CD4-positive, alpha-beta T cell treated with Interleukin-1 beta for 1 hour (primary cell): ENCODE measurements at regions not wholly inside any gene's neighbourhood (a gene's known extent, or its start where the extent isn't known, plus 50 kb on each side); places are given as distances from the start of the nearest gene placed in this dataset.

Experiments used
- DNase-seq, 2 donors: peaks; one replicate each; pipeline ENCODE4 v3.0.0-alpha.2; 2020 to 2022

DNA sequence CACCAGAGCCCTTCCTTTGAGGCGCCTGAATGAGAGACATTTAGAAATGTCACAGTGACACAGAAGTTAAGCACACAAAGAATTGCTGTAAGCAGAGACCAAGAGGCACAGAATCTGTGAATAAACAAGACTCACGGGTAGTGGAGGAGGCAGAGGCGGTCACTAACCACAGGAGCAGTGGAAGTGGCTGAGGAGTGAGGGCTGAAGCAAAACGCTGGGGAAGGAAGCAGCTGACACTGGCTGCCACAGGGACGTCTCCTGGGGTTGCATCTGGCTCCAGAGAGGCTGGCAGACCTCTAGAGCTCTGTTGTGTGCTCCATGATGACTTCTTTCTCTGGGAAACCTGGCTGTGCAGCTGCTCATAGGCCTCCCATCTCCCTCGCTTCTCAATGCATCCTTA, 65.0 kb upstream of the SLC2A12 start:
- DNase-seq, result no peak

- no peak for DNase-seq
These were observed 63.3 kb upstream of the SLC2A12 start for GRCh38 chr6:134115715-134116074.

DNA sequence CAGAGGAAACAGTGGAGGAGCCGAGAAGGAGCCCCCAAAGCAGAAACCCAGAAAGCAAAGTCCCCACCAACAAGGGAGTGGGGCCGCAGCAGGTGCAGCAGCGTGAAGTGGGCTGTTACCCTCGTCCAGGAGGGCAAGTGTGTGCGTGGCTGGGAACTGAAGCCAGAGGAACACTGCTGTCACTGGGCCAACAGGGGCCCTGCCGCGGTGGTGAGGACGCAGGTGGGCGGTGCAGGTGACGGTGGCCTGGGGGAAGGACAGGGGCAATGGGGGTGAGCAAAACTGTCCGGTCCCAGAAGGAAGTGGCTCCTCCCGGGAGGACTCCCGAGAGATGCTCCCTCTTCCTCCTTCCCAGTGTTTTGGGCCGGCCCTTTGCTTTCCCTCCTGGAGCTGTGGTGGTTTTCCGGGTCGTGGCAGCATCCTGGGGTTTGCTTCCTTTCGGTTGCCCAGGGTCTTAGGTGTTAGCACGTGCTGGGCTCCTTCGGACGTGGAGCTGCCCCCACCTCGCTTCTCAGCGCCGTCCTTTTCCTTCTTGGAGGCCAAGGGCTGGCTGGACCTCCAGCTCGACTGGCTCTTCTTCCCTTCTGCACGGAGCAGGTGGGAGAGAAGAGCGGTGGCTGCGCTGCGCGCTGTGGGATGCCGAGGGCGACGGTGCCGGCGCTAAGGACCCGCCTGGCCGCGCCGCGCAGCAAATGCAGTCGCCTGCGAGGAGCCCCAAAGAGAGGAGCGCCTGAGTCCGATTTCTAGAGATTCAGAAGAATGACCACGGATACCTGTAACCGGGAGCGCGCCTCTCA, 62.7 kb upstream of the SLC2A12 start:
- no peak for DNase-seq

- DNase-seq, result no peak
These were observed 62.1 kb upstream of the SLC2A12 start for GRCh38 chr6:134114489-134114888.

DNA sequence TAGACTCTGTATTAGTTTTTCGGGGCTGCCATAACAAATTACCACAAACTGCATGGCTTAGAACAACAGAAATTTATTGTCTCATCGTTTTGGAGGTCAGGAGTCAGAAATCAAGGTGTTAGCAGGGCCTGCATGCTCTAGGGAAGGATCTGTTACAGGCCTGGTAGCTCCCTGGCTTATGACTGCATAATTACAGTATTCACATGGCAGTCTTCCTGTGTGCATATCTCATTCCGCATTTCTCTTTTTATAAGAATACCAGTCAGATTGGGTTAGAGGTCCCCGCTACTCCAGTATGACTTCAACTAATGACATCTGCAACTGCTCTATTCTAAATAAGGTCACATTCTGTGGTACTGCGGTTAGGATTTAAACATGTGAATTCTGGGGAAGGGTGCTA, 59.3 kb upstream of the SLC2A12 start:
- no peak for DNase-seq

GRCh38 chr6:134111062-134111677, 58.7 kb upstream of the SLC2A12 start:
- DNase-seq, result peak; percentile 20 to 67

- no peak for DNase-seq
These were observed 54.3 kb upstream of the SLC2A12 start for GRCh38 chr6:134106702-134107101.

DNA sequence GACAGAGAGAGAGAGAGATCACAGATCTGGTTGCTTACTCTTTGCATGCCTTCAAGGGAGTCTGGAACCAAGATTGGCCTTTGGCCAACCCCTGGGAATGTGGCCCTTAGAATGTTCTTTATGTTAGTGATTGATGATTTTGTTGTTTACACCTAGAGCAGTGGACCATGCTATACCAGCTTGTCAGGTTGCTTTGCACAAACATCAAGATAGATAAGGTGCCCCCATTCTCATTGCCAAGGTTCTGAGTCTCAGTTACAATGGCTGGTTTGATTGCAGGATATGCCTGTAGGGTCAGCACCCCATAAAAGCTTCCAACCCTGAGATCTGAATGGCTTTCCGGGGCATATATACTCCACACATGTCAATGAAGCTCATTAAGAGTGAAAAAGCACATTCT, 53.5 kb upstream of the SLC2A12 start:
- no peak for DNase-seq

DNA sequence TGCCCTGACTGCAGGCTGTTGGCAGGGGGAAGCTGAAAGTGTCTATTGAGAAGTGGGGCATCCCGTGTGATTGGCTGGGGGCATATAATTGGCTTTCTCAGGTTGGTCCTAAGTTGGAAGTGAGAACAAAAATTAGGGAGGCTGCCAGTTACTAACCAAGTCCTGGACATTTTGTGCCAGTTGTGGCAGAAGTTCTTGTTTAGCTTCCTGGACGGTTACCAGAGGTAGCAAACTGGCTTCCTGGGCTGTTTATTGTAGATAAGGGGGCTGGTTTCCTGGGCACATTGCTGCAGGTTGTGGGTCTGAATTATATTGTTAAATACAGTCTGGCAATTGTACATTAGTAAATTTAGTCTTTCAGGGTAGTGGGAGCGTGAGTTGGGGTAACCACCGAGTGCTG, 50.6 kb upstream of the SLC2A12 start:
- no peak for DNase-seq
